ENCODE measurements at regions not wholly inside any gene's neighbourhood (a gene's known extent, or its start where the extent isn't known, plus 50 kb on each side); places are given as distances from the start of the nearest gene placed in this dataset.

DNA sequence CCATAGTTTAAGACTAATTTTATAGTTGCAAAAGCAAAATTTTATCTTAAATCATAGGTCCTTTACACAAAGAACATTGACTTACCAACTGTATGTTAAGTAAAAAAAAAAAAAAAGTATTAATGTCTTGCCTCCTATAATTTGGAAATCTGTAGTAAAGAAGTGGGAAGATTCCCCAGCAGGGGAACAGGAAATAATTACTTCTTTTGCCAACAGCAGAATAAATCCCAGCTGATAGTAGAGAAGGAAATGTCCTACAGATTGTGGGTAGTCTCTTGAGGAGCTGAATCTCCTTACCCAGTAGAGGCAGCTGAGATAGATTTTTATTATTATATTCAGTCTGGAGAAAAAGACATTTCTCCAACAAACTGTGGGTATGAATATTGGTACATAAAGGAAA is 193.7 kb downstream of the SLC6A15 start:
- TF ChIP-seq, protein P1, sequence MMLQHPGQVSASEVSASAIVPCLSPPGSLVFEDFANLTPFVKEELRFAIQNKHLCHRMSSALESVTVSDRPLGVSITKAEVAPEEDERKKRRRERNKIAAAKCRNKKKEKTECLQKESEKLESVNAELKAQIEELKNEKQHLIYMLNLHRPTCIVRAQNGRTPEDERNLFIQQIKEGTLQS (IDR thresholded peaks at IDR 0.05), result no peak
- TF ChIP-seq, protein P2, sequence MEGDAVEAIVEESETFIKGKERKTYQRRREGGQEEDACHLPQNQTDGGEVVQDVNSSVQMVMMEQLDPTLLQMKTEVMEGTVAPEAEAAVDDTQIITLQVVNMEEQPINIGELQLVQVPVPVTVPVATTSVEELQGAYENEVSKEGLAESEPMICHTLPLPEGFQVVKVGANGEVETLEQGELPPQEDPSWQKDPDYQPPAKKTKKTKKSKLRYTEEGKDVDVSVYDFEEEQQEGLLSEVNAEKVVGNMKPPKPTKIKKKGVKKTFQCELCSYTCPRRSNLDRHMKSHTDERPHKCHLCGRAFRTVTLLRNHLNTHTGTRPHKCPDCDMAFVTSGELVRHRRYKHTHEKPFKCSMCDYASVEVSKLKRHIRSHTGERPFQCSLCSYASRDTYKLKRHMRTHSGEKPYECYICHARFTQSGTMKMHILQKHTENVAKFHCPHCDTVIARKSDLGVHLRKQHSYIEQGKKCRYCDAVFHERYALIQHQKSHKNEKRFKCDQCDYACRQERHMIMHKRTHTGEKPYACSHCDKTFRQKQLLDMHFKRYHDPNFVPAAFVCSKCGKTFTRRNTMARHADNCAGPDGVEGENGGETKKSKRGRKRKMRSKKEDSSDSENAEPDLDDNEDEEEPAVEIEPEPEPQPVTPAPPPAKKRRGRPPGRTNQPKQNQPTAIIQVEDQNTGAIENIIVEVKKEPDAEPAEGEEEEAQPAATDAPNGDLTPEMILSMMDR (IDR thresholded peaks at IDR 0.05; ENCODE audit: low read depth, low read length, missing input control), result no peak
- TF ChIP-seq SP1 (IDR thresholded peaks at IDR 0.05), result no peak
- TF ChIP-seq, protein P3, sequence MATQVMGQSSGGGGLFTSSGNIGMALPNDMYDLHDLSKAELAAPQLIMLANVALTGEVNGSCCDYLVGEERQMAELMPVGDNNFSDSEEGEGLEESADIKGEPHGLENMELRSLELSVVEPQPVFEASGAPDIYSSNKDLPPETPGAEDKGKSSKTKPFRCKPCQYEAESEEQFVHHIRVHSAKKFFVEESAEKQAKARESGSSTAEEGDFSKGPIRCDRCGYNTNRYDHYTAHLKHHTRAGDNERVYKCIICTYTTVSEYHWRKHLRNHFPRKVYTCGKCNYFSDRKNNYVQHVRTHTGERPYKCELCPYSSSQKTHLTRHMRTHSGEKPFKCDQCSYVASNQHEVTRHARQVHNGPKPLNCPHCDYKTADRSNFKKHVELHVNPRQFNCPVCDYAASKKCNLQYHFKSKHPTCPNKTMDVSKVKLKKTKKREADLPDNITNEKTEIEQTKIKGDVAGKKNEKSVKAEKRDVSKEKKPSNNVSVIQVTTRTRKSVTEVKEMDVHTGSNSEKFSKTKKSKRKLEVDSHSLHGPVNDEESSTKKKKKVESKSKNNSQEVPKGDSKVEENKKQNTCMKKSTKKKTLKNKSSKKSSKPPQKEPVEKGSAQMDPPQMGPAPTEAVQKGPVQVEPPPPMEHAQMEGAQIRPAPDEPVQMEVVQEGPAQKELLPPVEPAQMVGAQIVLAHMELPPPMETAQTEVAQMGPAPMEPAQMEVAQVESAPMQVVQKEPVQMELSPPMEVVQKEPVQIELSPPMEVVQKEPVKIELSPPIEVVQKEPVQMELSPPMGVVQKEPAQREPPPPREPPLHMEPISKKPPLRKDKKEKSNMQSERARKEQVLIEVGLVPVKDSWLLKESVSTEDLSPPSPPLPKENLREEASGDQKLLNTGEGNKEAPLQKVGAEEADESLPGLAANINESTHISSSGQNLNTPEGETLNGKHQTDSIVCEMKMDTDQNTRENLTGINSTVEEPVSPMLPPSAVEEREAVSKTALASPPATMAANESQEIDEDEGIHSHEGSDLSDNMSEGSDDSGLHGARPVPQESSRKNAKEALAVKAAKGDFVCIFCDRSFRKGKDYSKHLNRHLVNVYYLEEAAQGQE (IDR thresholded peaks at IDR 0.05), result no peak
- no peak for TF ChIP-seq RAD21 (IDR thresholded peaks at IDR 0.05)
